HG02763 (cell line): ENCODE measurements at regions not wholly inside any gene's neighbourhood (a gene's known extent, or its start where the extent isn't known, plus 50 kb on each side); places are given as distances from the start of the nearest gene placed in this dataset.

Experiments used
- ATAC-seq: cut with Tn5 transposase; IDR thresholded peaks from one replicate; pipeline ENCODE4 v1.9.1; 2021; ENCODE audit warnings: mild to moderate bottlenecking, moderate library complexity; ENCODE audit not compliant: unreplicated experiment

DNA sequence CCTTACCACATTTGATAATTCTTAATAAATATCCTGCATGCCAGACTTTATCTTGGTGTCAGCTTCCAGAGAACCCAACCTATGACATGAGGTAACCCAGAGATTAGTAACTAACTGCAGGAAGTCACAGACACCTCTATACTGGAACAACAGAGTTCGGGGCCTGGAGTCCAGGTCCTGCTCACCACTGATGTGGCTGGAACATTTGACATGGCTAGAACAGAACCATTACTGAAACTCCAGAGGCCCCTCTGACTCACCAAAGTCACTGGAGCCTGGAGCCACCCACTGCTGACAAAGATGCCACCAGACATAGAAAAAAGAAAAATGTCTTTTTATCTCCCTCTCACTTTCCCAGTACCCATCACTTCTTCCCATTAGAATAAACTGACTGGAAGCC lies 403.7 kb downstream of the MID1IP1 start:
- peak; percentile 63 for ATAC-seq

GRCh38 chrX:39205467-39205866 lies 404.2 kb downstream of the MID1IP1 start:
- ATAC-seq = no peak

- ATAC-seq = no peak
These were observed 405.3 kb downstream of the MID1IP1 start for GRCh38 chrX:39206399-39207145.

- ATAC-seq = no peak
These were observed 410.2 kb downstream of the MID1IP1 start for GRCh38 chrX:39211501-39211900.

GRCh38 chrX:39212456-39212855 lies 411.2 kb downstream of the MID1IP1 start:
- no peak for ATAC-seq

DNA sequence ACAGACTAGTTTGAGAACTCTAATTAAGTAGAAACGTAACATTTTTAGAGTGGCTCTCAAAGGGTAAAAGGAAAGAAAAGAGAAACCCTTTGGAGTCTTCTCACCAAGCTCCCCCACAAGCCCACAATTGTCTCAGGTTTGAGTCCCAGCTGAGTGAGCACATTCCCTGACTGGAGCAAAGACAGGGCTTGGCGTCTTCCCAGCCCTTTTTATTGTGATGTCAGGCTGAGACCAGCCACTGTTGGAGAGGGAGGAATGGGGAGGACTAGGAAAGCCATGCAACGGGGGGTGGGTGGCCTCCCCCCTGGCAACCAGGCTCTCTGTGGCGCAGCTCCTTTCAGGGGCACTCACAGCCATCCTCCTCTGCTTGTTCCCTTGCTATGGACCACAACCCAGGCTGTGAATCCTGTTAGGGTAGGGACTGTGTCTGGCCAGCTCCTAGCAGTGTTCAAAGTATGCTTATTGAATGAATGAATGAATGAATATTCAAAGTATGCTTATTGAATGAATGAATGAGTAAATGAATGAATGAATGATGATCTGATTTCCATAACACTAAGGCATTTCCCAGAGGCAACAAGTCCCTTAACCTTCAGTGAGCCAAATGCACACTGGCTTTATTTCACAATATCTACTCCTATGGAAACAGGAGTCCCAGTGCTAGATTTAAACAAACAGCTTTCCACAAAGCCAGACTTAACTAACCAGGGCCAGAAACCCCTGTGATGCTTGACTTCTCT lies 413.3 kb downstream of the MID1IP1 start:
- no peak for ATAC-seq

DNA sequence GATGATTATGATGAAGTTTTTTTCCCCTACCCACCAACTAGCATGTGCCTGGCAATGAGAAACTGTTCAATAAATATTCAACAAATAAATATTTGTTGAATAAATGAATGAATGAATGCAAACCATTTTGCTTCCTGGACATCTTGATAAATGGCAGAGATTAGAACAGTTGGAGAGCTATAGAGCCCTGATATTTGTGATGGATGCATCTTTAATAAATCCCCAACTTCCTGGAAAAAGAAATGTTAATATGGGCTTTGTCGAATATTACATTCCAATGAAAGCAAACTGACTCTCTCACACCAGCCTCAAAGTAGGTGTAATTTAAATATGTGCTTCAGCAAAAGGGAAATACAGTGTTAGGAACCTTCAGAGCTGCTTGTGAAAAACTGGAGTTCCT lies 419.7 kb downstream of the MID1IP1 start:
- no peak for ATAC-seq

DNA sequence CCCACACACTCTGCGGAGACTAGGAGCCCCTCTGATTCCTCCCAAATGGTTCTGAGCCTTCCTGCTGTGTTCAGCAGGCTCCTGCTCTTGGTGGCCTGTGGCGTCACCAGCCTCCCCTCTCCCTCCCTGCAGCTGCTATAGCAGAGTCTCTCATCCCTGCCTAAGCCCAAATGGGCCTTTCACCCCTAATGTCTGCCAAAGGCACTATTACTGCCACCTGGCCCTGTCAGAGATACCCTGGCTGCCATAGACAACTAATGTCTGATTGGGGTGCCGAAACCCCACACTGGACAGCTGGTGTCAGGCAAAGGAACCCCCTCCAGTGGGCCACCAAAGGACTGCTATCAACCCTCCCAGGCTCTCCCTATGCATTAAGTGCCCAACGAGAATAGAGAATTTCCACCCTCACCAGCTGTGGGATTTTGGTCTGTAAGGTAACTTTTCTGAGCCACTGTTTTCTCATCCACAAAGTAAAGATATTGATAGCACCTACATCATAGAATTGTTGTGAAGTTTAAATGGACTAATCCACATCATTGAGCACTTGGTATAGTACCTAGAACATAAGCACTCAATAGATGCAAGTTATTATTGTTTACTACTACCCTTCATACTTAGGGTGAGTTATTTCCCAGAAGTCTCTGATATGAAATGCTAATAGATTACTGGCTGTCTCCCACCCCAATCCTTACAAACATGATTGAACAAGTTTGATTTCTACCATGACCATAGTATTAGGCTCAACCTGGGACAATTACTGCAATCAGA lies 421.3 kb downstream of the MID1IP1 start:
- ATAC-seq = no peak

- ATAC-seq = no peak
These were observed 425.0 kb downstream of the MID1IP1 start for GRCh38 chrX:39226251-39226650.

DNA sequence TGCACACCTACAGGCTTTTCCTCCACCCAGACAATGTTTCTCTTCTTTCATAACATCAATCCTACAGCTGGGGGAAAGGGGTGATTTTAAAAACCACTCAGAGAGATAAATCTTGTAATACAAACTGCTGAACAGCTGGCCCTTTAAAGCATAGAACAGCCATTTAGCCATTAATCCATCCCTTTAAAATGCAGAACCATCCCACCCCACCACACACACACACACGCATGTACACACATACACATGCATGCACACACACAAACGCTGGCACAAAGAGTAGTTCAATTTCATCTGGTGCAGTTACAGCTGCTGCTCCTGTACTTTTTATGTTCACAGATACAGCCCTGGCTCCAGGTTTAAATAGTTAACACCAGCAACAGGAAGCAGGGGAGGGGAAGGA lies 426.1 kb downstream of the MID1IP1 start:
- no peak for ATAC-seq

GRCh38 chrX:39238006-39238405 lies 436.7 kb downstream of the MID1IP1 start:
- ATAC-seq = no peak

DNA sequence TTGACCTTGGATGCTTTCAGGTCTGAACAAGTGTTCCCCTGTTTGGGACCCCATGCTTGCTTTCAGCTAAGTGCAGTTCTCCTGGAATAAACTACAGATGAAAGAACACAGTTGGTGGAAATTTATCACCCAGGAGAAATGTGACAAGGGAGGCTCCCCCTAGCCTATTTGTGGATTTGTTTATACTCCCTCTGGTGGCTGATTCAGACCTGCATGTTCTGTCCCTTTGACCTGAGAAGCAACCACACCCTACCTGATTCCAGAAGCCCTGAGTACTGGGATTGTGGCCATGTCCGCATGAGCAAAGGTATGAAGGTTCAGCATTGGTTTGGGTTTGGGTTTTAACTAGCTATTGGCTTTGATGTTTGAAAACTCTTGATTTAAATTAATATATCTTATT lies 440.9 kb downstream of the MID1IP1 start:
- no peak for ATAC-seq

DNA sequence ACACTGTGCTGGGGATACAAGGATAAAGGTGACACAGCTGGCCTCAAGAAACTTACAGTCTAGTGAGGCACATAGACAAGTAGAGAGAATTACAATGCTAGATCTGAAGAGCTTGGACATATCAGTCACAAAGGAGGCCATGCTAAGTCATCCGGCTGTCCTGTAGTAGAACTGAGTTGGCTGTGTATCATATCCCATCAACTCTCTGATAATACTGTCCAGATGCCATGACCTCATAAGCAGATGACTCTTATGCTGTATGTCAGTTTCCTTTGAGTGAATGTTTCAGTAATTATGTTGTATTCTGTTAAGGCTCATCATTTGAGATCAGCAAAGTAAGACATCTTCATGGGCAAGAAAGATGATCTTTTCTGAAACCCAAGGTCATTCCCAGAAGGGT lies 442.9 kb downstream of the MID1IP1 start:
- ATAC-seq = no peak

DNA sequence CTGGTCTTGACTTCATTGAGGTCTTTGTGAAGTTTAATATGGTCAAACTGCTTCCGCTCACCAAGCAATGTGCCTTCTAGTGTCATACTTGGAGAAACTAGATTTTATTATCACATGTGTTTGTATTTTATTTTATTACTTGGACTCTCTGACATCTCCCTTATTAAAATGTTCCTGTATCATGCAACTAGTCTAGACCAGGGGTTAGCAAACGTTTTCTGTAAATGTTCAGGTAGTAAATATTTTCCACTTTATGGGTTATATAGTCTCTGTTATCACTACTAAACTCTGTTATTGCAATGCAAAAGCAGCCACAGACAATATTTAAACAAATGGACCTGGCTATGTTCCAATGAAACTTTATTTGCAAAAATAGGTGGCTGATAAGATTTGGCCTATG lies 443.8 kb downstream of the MID1IP1 start:
- no peak for ATAC-seq

- no peak for ATAC-seq
These were observed 446.3 kb downstream of the MID1IP1 start for GRCh38 chrX:39247536-39247935.

- ATAC-seq = no peak
These were observed 447.1 kb downstream of the MID1IP1 start for GRCh38 chrX:39248330-39248729.

- no peak for ATAC-seq
These were observed 448.7 kb downstream of the MID1IP1 start for GRCh38 chrX:39249999-39250398.

- ATAC-seq = no peak
These were observed 450.7 kb downstream of the MID1IP1 start for GRCh38 chrX:39251995-39252394.

DNA sequence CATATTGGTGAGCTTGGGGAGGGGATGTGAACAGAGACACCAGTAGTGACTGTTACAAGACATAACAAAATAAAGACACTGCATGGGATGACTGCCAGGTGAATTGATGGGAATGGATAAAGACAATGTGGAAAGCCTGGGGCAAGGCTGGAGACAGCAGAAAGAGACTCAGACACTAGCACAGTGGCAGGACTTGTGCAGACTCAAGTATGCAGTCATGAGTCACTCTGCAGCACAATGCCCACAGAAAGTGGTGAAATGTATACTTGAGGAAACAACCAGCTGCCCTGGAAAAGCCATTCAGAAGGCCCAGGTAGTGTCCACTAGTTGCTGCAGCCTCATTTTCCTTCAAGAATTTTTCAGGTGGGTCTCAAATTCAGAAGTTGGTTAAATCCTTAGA lies 452.3 kb downstream of the MID1IP1 start:
- no peak for ATAC-seq

GRCh38 chrX:39258331-39258730 lies 457.1 kb downstream of the MID1IP1 start:
- no peak for ATAC-seq

DNA sequence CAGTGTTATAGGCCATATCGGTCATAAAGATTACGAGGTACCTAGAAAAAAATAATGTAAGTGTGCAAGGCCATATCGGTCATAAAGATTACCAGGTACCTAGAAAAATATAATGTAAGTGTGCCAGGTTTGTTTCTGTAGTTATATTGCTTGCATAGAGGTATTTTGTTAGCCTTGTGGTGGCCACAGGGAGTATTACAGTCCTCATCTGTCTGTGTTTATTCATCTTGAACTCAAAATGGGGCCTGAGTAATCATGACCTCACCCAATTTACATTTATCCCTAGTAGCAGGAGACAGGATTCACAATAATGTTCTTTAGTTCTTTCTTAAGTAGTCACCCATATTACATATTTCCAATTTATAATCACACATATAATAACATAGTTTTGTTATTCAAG lies 459.7 kb downstream of the MID1IP1 start:
- no peak for ATAC-seq
